OCI-LY1 (cell line): ENCODE measurements at regions not wholly inside any gene's neighbourhood (a gene's known extent, or its start where the extent isn't known, plus 50 kb on each side); places are given as distances from the start of the nearest gene placed in this dataset.

Source experiments
- H2AFZ ChIP-seq: fragments of 200-600 bp; sonication (generic), shearing (Covaris generic); 2 replicates; pipeline ENCODE4 v1.6.0; 2014; ENCODE audit warnings: antibody characterized with exemption, mild to moderate bottlenecking, low read length
- H3F3A ChIP-seq: fragments of 200-600 bp; sonication (generic), shearing (Covaris generic); 2 replicates; pipeline ENCODE4 v1.6.0; 2014; ENCODE audit warnings: mild to moderate bottlenecking, antibody characterized with exemption, low read length, moderate library complexity; ENCODE audit not compliant: insufficient read depth
- H3K27ac ChIP-seq: fragments of 200-600 bp; sonication (generic); 2 replicates; pipeline ENCODE4 v1.5.1; 2014; ENCODE audit warnings: low read length, mixed run types, mild to moderate bottlenecking, low read depth; ENCODE audit not compliant: poor library complexity, severe bottlenecking
- H3K27me3 ChIP-seq: fragments of 200-600 bp; sonication (generic); 2 replicates; pipeline ENCODE4 v1.6.0; 2014; ENCODE audit warnings: antibody characterized with exemption, mild to moderate bottlenecking, low read length, moderate library complexity; ENCODE audit not compliant: insufficient read depth
- H3K36me3 ChIP-seq: fragments of 200-600 bp; sonication (generic); 2 replicates; pipeline ENCODE4 v1.6.1; 2014; ENCODE audit warnings: mild to moderate bottlenecking, antibody characterized with exemption, low read length, moderate library complexity, mixed read lengths; ENCODE audit not compliant: insufficient read depth
- H3K4me1 ChIP-seq: fragments of 200-600 bp; sonication (generic); 2 replicates; pipeline ENCODE4 v1.5.1; 2014; ENCODE audit warnings: mild to moderate bottlenecking, low read length, moderate library complexity; ENCODE audit not compliant: insufficient read depth, severe bottlenecking
- H3K4me2 ChIP-seq: fragments of 200-600 bp; sonication (generic), shearing (Covaris generic); 2 replicates; pipeline ENCODE4 v1.6.1; 2014; ENCODE audit warnings: low read length
- H3K4me3 ChIP-seq: fragments of 200-600 bp; sonication (generic); 2 replicates; pipeline ENCODE4 v1.5.1; 2014; ENCODE audit warnings: low read length, low read depth, mild to moderate bottlenecking, mixed read lengths; ENCODE audit not compliant: poor library complexity, severe bottlenecking
- H3K79me2 ChIP-seq: fragments of 200-600 bp; shearing (Covaris generic); 2 replicates; pipeline ENCODE4 v1.6.1; 2016; ENCODE audit warnings: mixed run types, low read length, mixed read lengths; ENCODE audit not compliant: insufficient read depth
- H3K9ac ChIP-seq: fragments of 200-600 bp; sonication (generic), shearing (Covaris generic); 2 replicates; pipeline ENCODE4 v1.6.1; 2014; ENCODE audit warnings: mild to moderate bottlenecking, low read length, mixed read lengths
- H3K9me2 ChIP-seq: fragments of 200-600 bp; sonication (generic), shearing (Covaris generic); 2 replicates; pipeline ENCODE4 v1.6.1; 2014; ENCODE audit warnings: low read depth, mild to moderate bottlenecking, low read length, mixed read lengths
- H3K9me3 ChIP-seq: fragments of 200-600 bp; shearing (Covaris generic); 2 replicates; pipeline ENCODE4 v1.6.1; 2014; ENCODE audit warnings: low read length, mixed read lengths
- H4K20me1 ChIP-seq: fragments of 200-600 bp; sonication (generic), shearing (Covaris generic); 2 replicates; pipeline ENCODE4 v1.6.0; 2016; ENCODE audit warnings: mild to moderate bottlenecking, low read length; ENCODE audit not compliant: insufficient read depth
- CTCF ChIP-seq: fragments of 200-600 bp; sonication (generic), shearing (Covaris generic); IDR thresholded peaks from 2 replicates; pipeline ENCODE4 v1.5.1; 2017; ENCODE audit warnings: mild to moderate bottlenecking, antibody characterized with exemption, low read length, moderate library complexity, mixed read lengths
- EZH2 ChIP-seq: fragments of 200-600 bp; sonication (generic), shearing (Covaris generic); IDR thresholded peaks from 2 replicates; pipeline ENCODE4 v1.8.0; 2017; ENCODE audit warnings: borderline replicate concordance, mixed run types, mild to moderate bottlenecking, antibody characterized with exemption, low read length, moderate library complexity, mixed read lengths

DNA sequence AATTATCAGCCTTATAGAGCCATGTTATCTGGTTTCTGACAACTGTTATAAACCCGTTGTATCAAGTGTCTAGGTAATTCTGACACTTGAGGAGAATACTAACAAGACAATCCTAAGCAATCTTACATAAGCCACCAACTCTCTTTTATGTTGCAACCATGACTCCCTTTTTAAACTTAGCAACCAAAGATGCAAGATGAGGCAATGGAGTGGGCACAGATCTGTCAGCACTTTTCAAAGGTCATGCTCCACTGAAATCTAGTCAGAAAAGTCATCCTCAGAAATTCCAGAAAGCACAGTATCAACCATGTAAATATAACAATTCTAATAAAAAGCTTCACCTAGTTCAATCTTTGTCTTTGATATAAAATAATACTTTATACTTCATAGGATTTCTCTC, 77.0 kb upstream of the SEMA3A start:
- Histone ChIP-seq H4K20me1 (no peaks in the 10 kb centered on the region), H3K4me3 (peak overlapping the region; percentile 33), H3K4me1 (peaks cover 32% of the 10 kb centered on the region), H3K9ac (peak overlapping the region; percentile 40), H3K9me3 (no peaks in the 10 kb centered on the region), H3K27me3 (no peaks in the 10 kb centered on the region), H3K27ac (peak overlapping the region; percentile 66), H3K9me2 (no peaks in the 10 kb centered on the region), H3F3A (no peaks in the 10 kb centered on the region), H2AFZ (peak overlapping the region; percentile 97), H3K4me2 (peak overlapping the region; percentile 69), H3K79me2 (no peaks in the 10 kb centered on the region), H3K36me3 (no peaks in the 10 kb centered on the region)
- no peak for TF ChIP-seq EZH2
- TF ChIP-seq CTCF: no peak

DNA sequence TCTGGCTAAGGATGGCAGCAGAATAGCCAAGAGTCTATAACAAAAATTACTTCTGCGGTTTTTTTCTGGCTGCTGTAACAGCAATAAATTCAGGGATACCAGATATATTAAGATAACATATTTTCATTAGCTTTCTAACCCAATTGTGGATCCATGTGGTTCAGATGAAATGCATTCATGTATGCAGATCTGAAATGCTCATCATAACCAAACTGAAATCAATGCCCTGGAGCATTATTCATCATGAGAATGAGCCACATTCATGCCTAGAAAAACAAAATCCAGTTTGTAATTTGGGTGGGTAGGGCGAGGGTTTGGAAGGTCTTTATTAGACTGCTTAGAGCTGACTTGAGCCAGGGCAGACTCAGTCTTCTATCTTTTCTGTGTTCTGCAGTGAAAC, 69.8 kb upstream of the SEMA3A start:
- TF ChIP-seq CTCF: no peak
- TF ChIP-seq EZH2: no peak
- Histone ChIP-seq H3K79me2 (no peaks in the 10 kb centered on the region), H3F3A (no peaks in the 10 kb centered on the region), H4K20me1 (no peaks in the 10 kb centered on the region), H3K4me3 (no peak overlapping the region), H3K27ac (no peak overlapping the region), H3K9me3 (no peaks in the 10 kb centered on the region), H3K9me2 (no peaks in the 10 kb centered on the region), H3K4me2 (no peak overlapping the region), H2AFZ (peak overlapping the region; percentile 95; the same call in 1 of the 2 replicates), H3K9ac (no peak overlapping the region), H3K4me1 (peaks cover 7% of the 10 kb centered on the region), H3K36me3 (no peaks in the 10 kb centered on the region), H3K27me3 (no peaks in the 10 kb centered on the region)

GRCh38 chr7:84263106-84263505, 68.5 kb upstream of the SEMA3A start:
- TF ChIP-seq CTCF (no peak), EZH2 (no peak)
- H3K4me1 ChIP-seq: peaks cover 7% of the 10 kb centered on the region

More at GRCh38 chr7:84263106-84263505, 68.5 kb upstream of the SEMA3A start:
- Histone ChIP-seq H3F3A (no peaks in the 10 kb centered on the region), H3K27me3 (no peaks in the 10 kb centered on the region), H3K36me3 (no peaks in the 10 kb centered on the region), H3K27ac (no peak overlapping the region), H3K9me2 (no peaks in the 10 kb centered on the region), H3K4me3 (no peak overlapping the region), H3K9me3 (no peaks in the 10 kb centered on the region), H4K20me1 (no peaks in the 10 kb centered on the region), H3K4me2 (no peak overlapping the region), H3K9ac (no peak overlapping the region), H2AFZ (peak overlapping the region; percentile 35; the same call in 1 of the 2 replicates), H3K79me2 (no peaks in the 10 kb centered on the region)
